ENCODE measurements at regions not wholly inside any gene's neighbourhood (a gene's known extent, or its start where the extent isn't known, plus 50 kb on each side); places are given as distances from the start of the nearest gene placed in this dataset.

- peaks cover 19% of the 10 kb centered on the region for H3K27me3 Mint-ChIP-seq (ENCODE audit: low read depth)
- H3K36me3 Mint-ChIP-seq (ENCODE audit: low read depth) = no peaks in the 10 kb centered on the region
- DNase-seq (ENCODE audit: low spot score) = no peak
- H3K4me3 Mint-ChIP-seq (ENCODE audit: unreplicated experiment) = no peak overlapping the region
- H3K4me1 Mint-ChIP-seq (ENCODE audit: low read depth) = no peaks in the 10 kb centered on the region
- H3K27ac Mint-ChIP-seq (ENCODE audit: unreplicated experiment) = no peak overlapping the region
- TF ChIP-seq CTCF (IDR thresholded peaks at IDR 0.05) = no peak
- no peaks in the 10 kb centered on the region for H3K9me3 Mint-ChIP-seq (ENCODE audit: low read depth)
Measured at GRCh38 chr12:30507576-30507975, 188.1 kb downstream of the IPO8 start.

- Mint-ChIP-seq H3K4me1 (ENCODE audit: low read depth) (no peaks in the 10 kb centered on the region), H3K4me3 (ENCODE audit: unreplicated experiment) (no peak overlapping the region), H3K27ac (ENCODE audit: unreplicated experiment) (no peak overlapping the region), H3K9me3 (ENCODE audit: low read depth) (no peaks in the 10 kb centered on the region), H3K27me3 (ENCODE audit: low read depth) (peaks cover 19% of the 10 kb centered on the region), H3K36me3 (ENCODE audit: low read depth) (no peaks in the 10 kb centered on the region)
- no peak for TF ChIP-seq CTCF (IDR thresholded peaks at IDR 0.05)
- no peak for DNase-seq (ENCODE audit: low spot score)
Measured at GRCh38 chr12:30506411-30506810, 189.3 kb downstream of the IPO8 start.

- Mint-ChIP-seq H3K9me3 (ENCODE audit: low read depth) (no peaks in the 10 kb centered on the region), H3K27ac (ENCODE audit: unreplicated experiment) (no peak overlapping the region)
- no peak for DNase-seq (ENCODE audit: low spot score)
Measured at GRCh38 chr12:30501718-30502117, 194.0 kb downstream of the IPO8 start.

GRCh38 chr12:30500532-30500931 is 195.1 kb downstream of the IPO8 start:
- Mint-ChIP-seq H3K4me3 (ENCODE audit: unreplicated experiment) (no peak overlapping the region), H3K36me3 (ENCODE audit: low read depth) (no peaks in the 10 kb centered on the region), H3K9me3 (ENCODE audit: low read depth) (no peaks in the 10 kb centered on the region), H3K27ac (ENCODE audit: unreplicated experiment) (no peak overlapping the region), H3K4me1 (ENCODE audit: low read depth) (no peaks in the 10 kb centered on the region), H3K27me3 (ENCODE audit: low read depth) (peaks cover 9% of the 10 kb centered on the region)
- DNase-seq (ENCODE audit: low spot score) = no peak
- no peak for TF ChIP-seq CTCF (IDR thresholded peaks at IDR 0.05)

More at GRCh38 chr12:30501718-30502117, 194.0 kb downstream of the IPO8 start:
- no peaks in the 10 kb centered on the region for H3K4me1 Mint-ChIP-seq (ENCODE audit: low read depth)
- peaks cover 14% of the 10 kb centered on the region for H3K27me3 Mint-ChIP-seq (ENCODE audit: low read depth)
- H3K36me3 Mint-ChIP-seq (ENCODE audit: low read depth) = no peaks in the 10 kb centered on the region
- TF ChIP-seq CTCF (IDR thresholded peaks at IDR 0.05) = no peak
- no peak overlapping the region for H3K4me3 Mint-ChIP-seq (ENCODE audit: unreplicated experiment)

- Mint-ChIP-seq H3K27ac (ENCODE audit: unreplicated experiment) (no peak overlapping the region), H3K4me1 (ENCODE audit: low read depth) (no peaks in the 10 kb centered on the region), H3K36me3 (ENCODE audit: low read depth) (no peaks in the 10 kb centered on the region), H3K9me3 (ENCODE audit: low read depth) (no peaks in the 10 kb centered on the region), H3K27me3 (ENCODE audit: low read depth) (peaks cover 19% of the 10 kb centered on the region), H3K4me3 (ENCODE audit: unreplicated experiment) (no peak overlapping the region)
- no peak for DNase-seq (ENCODE audit: low spot score)
- TF ChIP-seq CTCF (IDR thresholded peaks at IDR 0.05) = no peak
Measured at GRCh38 chr12:30485230-30485890, 210.3 kb downstream of the IPO8 start.
